ENCODE measurements at regions not wholly inside any gene's neighbourhood (a gene's known extent, or its start where the extent isn't known, plus 50 kb on each side); places are given as distances from the start of the nearest gene placed in this dataset.

DNA sequence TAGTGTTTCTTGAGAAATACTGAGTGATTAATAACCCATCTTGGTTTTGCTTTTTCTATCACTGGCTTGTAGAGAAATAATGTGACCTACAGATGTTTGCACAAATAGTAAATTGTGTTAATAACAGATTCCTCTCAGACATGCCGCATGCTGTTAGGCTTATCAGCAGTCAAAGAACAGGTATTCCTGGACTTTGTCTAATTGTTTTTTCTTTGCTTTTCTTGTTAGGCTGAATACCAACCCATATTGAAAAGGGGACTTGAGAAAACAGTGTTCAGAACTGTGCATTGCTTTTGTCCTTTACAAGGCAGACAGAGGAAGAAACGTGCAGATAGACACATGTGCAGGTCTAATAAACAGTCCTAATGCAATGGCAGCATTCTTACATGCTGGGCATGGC, 51.0 kb upstream of the RARB start:
- no peaks in the 10 kb centered on the region for H3K36me3 Mint-ChIP-seq (ENCODE audit: insufficient read depth, unreplicated experiment)
- H3K27me3 Mint-ChIP-seq (ENCODE audit: unreplicated experiment): no peaks in the 10 kb centered on the region
- no TSS peak for BruUV-seq (replicated peaks)
- intact Hi-C loops (cut with micrococcal nuclease; ENCODE audit: unreplicated experiment): no loop called here
- no peaks in the 10 kb centered on the region for H3K9me3 Mint-ChIP-seq (ENCODE audit: low read depth, unreplicated experiment)
- no peak overlapping the region for H3K27ac Mint-ChIP-seq (ENCODE audit: unreplicated experiment)
- CTCF ChIA-PET: no interaction called here
- TF ChIP-seq, protein P1, sequence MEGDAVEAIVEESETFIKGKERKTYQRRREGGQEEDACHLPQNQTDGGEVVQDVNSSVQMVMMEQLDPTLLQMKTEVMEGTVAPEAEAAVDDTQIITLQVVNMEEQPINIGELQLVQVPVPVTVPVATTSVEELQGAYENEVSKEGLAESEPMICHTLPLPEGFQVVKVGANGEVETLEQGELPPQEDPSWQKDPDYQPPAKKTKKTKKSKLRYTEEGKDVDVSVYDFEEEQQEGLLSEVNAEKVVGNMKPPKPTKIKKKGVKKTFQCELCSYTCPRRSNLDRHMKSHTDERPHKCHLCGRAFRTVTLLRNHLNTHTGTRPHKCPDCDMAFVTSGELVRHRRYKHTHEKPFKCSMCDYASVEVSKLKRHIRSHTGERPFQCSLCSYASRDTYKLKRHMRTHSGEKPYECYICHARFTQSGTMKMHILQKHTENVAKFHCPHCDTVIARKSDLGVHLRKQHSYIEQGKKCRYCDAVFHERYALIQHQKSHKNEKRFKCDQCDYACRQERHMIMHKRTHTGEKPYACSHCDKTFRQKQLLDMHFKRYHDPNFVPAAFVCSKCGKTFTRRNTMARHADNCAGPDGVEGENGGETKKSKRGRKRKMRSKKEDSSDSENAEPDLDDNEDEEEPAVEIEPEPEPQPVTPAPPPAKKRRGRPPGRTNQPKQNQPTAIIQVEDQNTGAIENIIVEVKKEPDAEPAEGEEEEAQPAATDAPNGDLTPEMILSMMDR (IDR thresholded peaks at IDR 0.05; ENCODE audit: unreplicated experiment): no peak
- H3K4me3 Mint-ChIP-seq (ENCODE audit: low read depth, unreplicated experiment): no peak overlapping the region
- DNase-seq: no peak
- H3K4me1 Mint-ChIP-seq (ENCODE audit: low read depth, unreplicated experiment): peaks cover 7% of the 10 kb centered on the region

All from Calu3 (cell line).